K562 (cell line): ENCODE measurements at regions not wholly inside any gene's neighbourhood (a gene's known extent, or its start where the extent isn't known, plus 50 kb on each side); places are given as distances from the start of the nearest gene placed in this dataset.

Experiments
- ATAC-seq: fragments of 200-7000 bp; cut with Tn5 transposase; 3 replicates; pipeline ENCODE4 v1.9.1; 2020; ENCODE audit warnings: moderate library complexity
- BruUV-seq: library from RNA; stranded (reverse); fragments of 400-500 nt; replicated peaks from 2 replicates; lab custom pipeline; 2021; lab: Mats Ljungman, UMichigan
- CTCF ChIA-PET: fragments of 300-600 bp; formaldehyde crosslinking; extraction: SDS; loops from one replicate; lab custom pipeline; 2021; ENCODE audit warnings: low intra/inter-chr PET ratio; lab: Yijun Ruan, JAX
- POLR2A ChIA-PET: fragments of 300-600, 350-650 bp; sonication (Branson Sonifier 250); formaldehyde crosslinking; extraction: SDS; loops from one replicate; lab custom pipeline; 2021; ENCODE audit warnings: antibody characterized with exemption, inconsistent platforms; lab: Yijun Ruan, JAX
- DNase-seq, 4 experiments: peaks; one replicate each; pipeline versions ENCODE4 v3.0.0 to v3.0.0-alpha.2; 2011 to 2018; ENCODE audit warnings: low spot score in 3 of 4, mixed read lengths in 3 of 4; ENCODE audit errors: extremely low read depth in 1 of 4
- FAIRE-seq: peaks from 2 replicates; lab custom pipeline; 2011; peaks lifted over from hg19 to GRCh38; lab: Jason Lieb, UNC
- H2AFZ ChIP-seq: 2 replicates; pipeline ENCODE4 v1.6.0; 2011; ENCODE audit warnings: low read depth, low read length, control low read depth, inconsistent platforms
- H3K27ac ChIP-seq: fragments of 200-600 bp; 3 replicates; pipeline ENCODE4 v1.8.0; 2011; ENCODE audit warnings: low read depth, mild to moderate bottlenecking, control low read depth, inconsistent platforms, low read length, moderate library complexity, mixed read lengths; ENCODE audit errors: extremely low read depth
- H3K27me3 ChIP-seq, 2 experiments: fragments of 300-600 bp in 1 of 2; 2 replicates in 1 of 2; 3 replicates in 1 of 2; pipeline versions ENCODE4 v1.6.0 to v1.8.0; 2011; ENCODE audit warnings: inconsistent platforms in 2 of 2, low read length in 2 of 2, mild to moderate bottlenecking in 1 of 2, mixed read lengths in 1 of 2, moderate library complexity in 1 of 2; ENCODE audit not compliant: control insufficient read depth in 2 of 2, insufficient read depth in 2 of 2
- H3K36me3 ChIP-seq: fragments of 300-600 bp; 3 replicates; pipeline ENCODE4 v1.8.0; 2011; ENCODE audit warnings: mild to moderate bottlenecking, low read length, inconsistent platforms; ENCODE audit not compliant: control insufficient read depth, insufficient read depth
- H3K4me1 ChIP-seq, 2 experiments: fragments of 200-600 bp in 1 of 2; replicated peaks in 1 of 2; 2 replicates in 1 of 2; 3 replicates in 1 of 2; pipeline versions ENCODE4 v1.5.1 to v1.8.0; 2011; ENCODE audit warnings: inconsistent platforms in 2 of 2, low read length in 2 of 2, mild to moderate bottlenecking in 1 of 2, mixed read lengths in 1 of 2, moderate library complexity in 1 of 2; ENCODE audit not compliant: control insufficient read depth in 2 of 2, insufficient read depth in 2 of 2
- H3K4me2 ChIP-seq: 2 replicates; pipeline ENCODE4 v1.6.1; 2011; ENCODE audit warnings: low read length, control low read depth, inconsistent platforms, mixed read lengths; ENCODE audit not compliant: insufficient read depth
- H3K4me3 ChIP-seq: fragments of 200-600 bp; sonication (generic), shearing (Covaris generic); 2 replicates; pipeline ENCODE4 v1.5.1; 2016; ENCODE audit warnings: control low read depth, inconsistent platforms
- H3K79me2 ChIP-seq: fragments of 200-600 bp; 3 replicates; pipeline ENCODE4 v1.8.0; 2011; ENCODE audit warnings: low read length, inconsistent platforms; ENCODE audit not compliant: control insufficient read depth, insufficient read depth
- H3K9ac ChIP-seq, 2 experiments: 2 replicates each; pipeline versions ENCODE4 v1.6.0 to v1.6.1; 2011; ENCODE audit warnings: low read depth in 2 of 2, low read length in 2 of 2, control low read depth in 1 of 2, inconsistent platforms in 1 of 2, mild to moderate bottlenecking in 1 of 2, mixed read lengths in 1 of 2; ENCODE audit not compliant: insufficient read depth in 1 of 2
- H3K9me1 ChIP-seq: one replicate; pipeline ENCODE4 v1.6.0; 2011; ENCODE audit warnings: inconsistent platforms, mild to moderate bottlenecking, low read length, moderate library complexity; ENCODE audit not compliant: control insufficient read depth, insufficient read depth
- H3K9me3 ChIP-seq: replicated peaks from 2 replicates; pipeline ENCODE4 v1.5.1; 2011; ENCODE audit warnings: low read depth, low read length, inconsistent platforms; ENCODE audit not compliant: control insufficient read depth, insufficient read depth
- H4K20me1 ChIP-seq: replicated peaks from 2 replicates; pipeline ENCODE4 v1.6.1; 2011; ENCODE audit warnings: low read length, inconsistent platforms, mixed read lengths; ENCODE audit not compliant: control insufficient read depth, insufficient read depth
- GABPB1 ChIP-seq: sonication (generic); formaldehyde crosslinking; IDR thresholded peaks from 2 replicates; pipeline ENCODE4 v1.8.0; 2022; ENCODE audit warnings: mild to moderate bottlenecking, missing genetic modification reagents
- HMBOX1 ChIP-seq: sonication (generic); IDR thresholded peaks from 2 replicates; pipeline ENCODE4 v1.6.1; 2016
- RAD51 ChIP-seq: fragments of 450-650 bp; IDR thresholded peaks from 2 replicates; pipeline ENCODE4 v1.7.1; 2016; ENCODE audit warnings: low read depth, mild to moderate bottlenecking, borderline replicate concordance
- RNF219 ChIP-seq: fragments of 250-450 bp; sonication (Bioruptor Pico); IDR thresholded peaks from 2 replicates; pipeline ENCODE4 v1.5.0; 2022; ENCODE audit warnings: mild to moderate bottlenecking
- UBTF ChIP-seq, 2 experiments: IDR thresholded peaks; 2 replicates each; pipeline ENCODE4 v1.6.1; 2012; ENCODE audit warnings: improper control_type of control experiment in 2 of 2, low read depth in 2 of 2, low read length in 2 of 2, borderline replicate concordance in 1 of 2
- ZNF23 ChIP-seq: fragments of 250-450 bp; sonication (Bioruptor Pico); IDR thresholded peaks from 2 replicates; pipeline ENCODE4 v1.4.0; 2020; ENCODE audit warnings: mild to moderate bottlenecking
- ZNF583 ChIP-seq: fragments of 250-450 bp; sonication (Bioruptor Pico); IDR thresholded peaks from 2 replicates; pipeline ENCODE4 v1.4.0; 2020
- WGBS: fragments of 100-300 bp; shearing (Covaris generic); methylation state at CpG from one replicate; pipeline ENCODE4 v1.1.6; 2016; ENCODE audit warnings: low coverage, mixed read lengths; ENCODE audit not compliant: insufficient coverage; ENCODE audit errors: missing lambda C conversion rate; 5-methylcytosine and 5-hydroxymethylcytosine counted together
- in situ Hi-C: fragments of 300-500 bp; cut with MboI; formaldehyde crosslinking; loops from 4 replicates; pipeline ENCODE4 v1.15.0; 2018; ENCODE audit warnings: inconsistent platforms, mixed read lengths
- intact Hi-C: fragments of 100-400 bp; cut with micrococcal nuclease; formaldehyde crosslinking; loops from 2 replicates; pipeline ENCODE4 v1.14.2; 2022

- intact Hi-C loops = no loop called here
- no peak for TF ChIP-seq HMBOX1
- TF ChIP-seq, all 486 proteins: peak for 0
- no peaks in the 10 kb centered on the region for H3K36me3 ChIP-seq
- no TSS peak for BruUV-seq
- no peak overlapping the region for H3K9ac ChIP-seq
- H3K79me2 ChIP-seq = no peaks in the 10 kb centered on the region
- H3K27ac ChIP-seq = no peak overlapping the region
- no peak overlapping the region for H2AFZ ChIP-seq
- ATAC-seq (no peak), FAIRE-seq (no peak), DNase-seq (no peak)
- no peak overlapping the region for H3K4me3 ChIP-seq
- no peaks in the 10 kb centered on the region for H3K27me3 ChIP-seq
- no peaks in the 10 kb centered on the region for H3K9me1 ChIP-seq
- no peak overlapping the region for H3K4me2 ChIP-seq
- H3K9me3 ChIP-seq = no peaks in the 10 kb centered on the region
- ChIA-PET CTCF (no interaction called here), POLR2A (no interaction called here)
- no peaks in the 10 kb centered on the region for H3K4me1 ChIP-seq
- no peaks in the 10 kb centered on the region for H4K20me1 ChIP-seq
- in situ Hi-C loops = no loop called here
- 5% methylated on average over 5 of the region's 5 CpGs for WGBS
Measured at GRCh38 chr3:191682961-191683360, 222.0 kb downstream of the PYDC2 start.

- H3K9me1 ChIP-seq = no peaks in the 10 kb centered on the region
- H2AFZ ChIP-seq = no peak overlapping the region
- DNase-seq (no peak), ATAC-seq (no peak), FAIRE-seq (no peak)
- CTCF ChIA-PET = no interaction called here
- BruUV-seq = no TSS peak
- H3K4me2 ChIP-seq = no peak overlapping the region
- H3K79me2 ChIP-seq = no peaks in the 10 kb centered on the region
- POLR2A ChIA-PET = no interaction called here
- H3K9ac ChIP-seq = no peak overlapping the region
- H3K36me3 ChIP-seq = no peaks in the 10 kb centered on the region
- H3K9me3 ChIP-seq = no peaks in the 10 kb centered on the region
- H4K20me1 ChIP-seq = no peaks in the 10 kb centered on the region
- no peak overlapping the region for H3K4me3 ChIP-seq
- H3K4me1 ChIP-seq = no peaks in the 10 kb centered on the region
- in situ Hi-C loops = no loop called here
- intact Hi-C loops = no loop called here
- H3K27me3 ChIP-seq = no peaks in the 10 kb centered on the region
- no peak overlapping the region for H3K27ac ChIP-seq
- TF ChIP-seq ZNF23 (CRISPR knock-in tag) (no peak), UBTF (IDR thresholded peaks at IDR 0.05; ENCODE audit: borderline replicate concordance in 1 of 2, low read depth in 2 of 2, low read length in 2 of 2) (no peak), RNF219 (CRISPR knock-in tag) (no peak), GABPB1 (CRISPR knock-in tag) (no peak), ZNF583 (CRISPR knock-in tag) (no peak), RAD51 (no peak)
Measured at GRCh38 chr3:191686626-191687025, 225.7 kb downstream of the PYDC2 start.
